PC-9 (cell line): ENCODE measurements at regions not wholly inside any gene's neighbourhood (a gene's known extent, or its start where the extent isn't known, plus 50 kb on each side); places are given as distances from the start of the nearest gene placed in this dataset.

Experiments
- CTCF ChIP-seq: fragments of 200-600 bp; sonication (generic); conservative IDR thresholded peaks from 2 replicates; pipeline ENCODE4 v1.6.1; 2017; ENCODE audit warnings: mixed run types, antibody characterized with exemption, mild to moderate bottlenecking, moderate library complexity
- EZH2 ChIP-seq: fragments of 200-600 bp; sonication (generic); IDR thresholded peaks from 2 replicates; pipeline ENCODE4 v1.8.0; 2017; ENCODE audit warnings: antibody characterized with exemption, low read depth

GRCh38 chr1:4847711-4848110, 193.3 kb downstream of the AJAP1 start:
- TF ChIP-seq CTCF (no peak), EZH2 (no peak)
